ENCODE measurements at regions not wholly inside any gene's neighbourhood (a gene's known extent, or its start where the extent isn't known, plus 50 kb on each side); places are given as distances from the start of the nearest gene placed in this dataset.

DNA sequence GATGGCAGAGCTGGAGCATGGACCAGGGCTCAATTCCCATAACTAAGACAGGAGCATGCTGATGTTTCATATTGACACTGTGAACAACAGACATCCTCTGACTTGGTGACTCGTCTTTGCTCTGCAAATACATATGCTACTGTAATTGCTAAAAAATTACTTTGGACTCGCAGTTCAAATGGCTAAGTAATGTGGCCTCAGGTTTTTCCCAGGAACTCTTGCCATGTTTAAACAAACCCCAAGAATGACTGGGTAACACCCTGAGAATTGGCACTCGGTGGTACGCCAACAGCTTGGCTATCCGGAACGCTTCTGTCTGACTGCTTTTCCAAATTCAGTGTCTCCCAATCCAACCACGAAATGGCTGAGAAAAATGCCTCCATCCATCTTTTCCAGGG is 456.7 kb upstream of the THBS1 start:
- Histone ChIP-seq H4K20me1 (ENCODE audit: insufficient read depth, low read length) (no peaks in the 10 kb centered on the region), H2AFZ (ENCODE audit: low read depth, low read length) (no peak overlapping the region), H3K27me3 (ENCODE audit: low read depth, low read length) (peaks cover 24% of the 10 kb centered on the region), H3K4me1 (ENCODE audit: low read length) (peaks cover 2% of the 10 kb centered on the region; the same call in 1 of the 2 replicates), H3K27ac (ENCODE audit: low read length) (no peak overlapping the region), H3K9ac (ENCODE audit: low read length) (no peak overlapping the region), H3K9me3 (ENCODE audit: insufficient read depth, low read length) (no peaks in the 10 kb centered on the region), H3K36me3 (replicated peaks; ENCODE audit: low read depth, low read length) (no peaks in the 10 kb centered on the region), H3K4me2 (ENCODE audit: low read length) (no peak overlapping the region), H3K4me3 (ENCODE audit: low read length) (no peak overlapping the region), H3K79me2 (ENCODE audit: low read length) (no peaks in the 10 kb centered on the region)
- TF ChIP-seq, protein P1, sequence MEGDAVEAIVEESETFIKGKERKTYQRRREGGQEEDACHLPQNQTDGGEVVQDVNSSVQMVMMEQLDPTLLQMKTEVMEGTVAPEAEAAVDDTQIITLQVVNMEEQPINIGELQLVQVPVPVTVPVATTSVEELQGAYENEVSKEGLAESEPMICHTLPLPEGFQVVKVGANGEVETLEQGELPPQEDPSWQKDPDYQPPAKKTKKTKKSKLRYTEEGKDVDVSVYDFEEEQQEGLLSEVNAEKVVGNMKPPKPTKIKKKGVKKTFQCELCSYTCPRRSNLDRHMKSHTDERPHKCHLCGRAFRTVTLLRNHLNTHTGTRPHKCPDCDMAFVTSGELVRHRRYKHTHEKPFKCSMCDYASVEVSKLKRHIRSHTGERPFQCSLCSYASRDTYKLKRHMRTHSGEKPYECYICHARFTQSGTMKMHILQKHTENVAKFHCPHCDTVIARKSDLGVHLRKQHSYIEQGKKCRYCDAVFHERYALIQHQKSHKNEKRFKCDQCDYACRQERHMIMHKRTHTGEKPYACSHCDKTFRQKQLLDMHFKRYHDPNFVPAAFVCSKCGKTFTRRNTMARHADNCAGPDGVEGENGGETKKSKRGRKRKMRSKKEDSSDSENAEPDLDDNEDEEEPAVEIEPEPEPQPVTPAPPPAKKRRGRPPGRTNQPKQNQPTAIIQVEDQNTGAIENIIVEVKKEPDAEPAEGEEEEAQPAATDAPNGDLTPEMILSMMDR (IDR thresholded peaks at IDR 0.05; ENCODE audit: low read depth, low read length) = no peak
- no peak for TF ChIP-seq EZH2phosphoT487 (IDR thresholded peaks at IDR 0.05; ENCODE audit: low read depth)

DNA sequence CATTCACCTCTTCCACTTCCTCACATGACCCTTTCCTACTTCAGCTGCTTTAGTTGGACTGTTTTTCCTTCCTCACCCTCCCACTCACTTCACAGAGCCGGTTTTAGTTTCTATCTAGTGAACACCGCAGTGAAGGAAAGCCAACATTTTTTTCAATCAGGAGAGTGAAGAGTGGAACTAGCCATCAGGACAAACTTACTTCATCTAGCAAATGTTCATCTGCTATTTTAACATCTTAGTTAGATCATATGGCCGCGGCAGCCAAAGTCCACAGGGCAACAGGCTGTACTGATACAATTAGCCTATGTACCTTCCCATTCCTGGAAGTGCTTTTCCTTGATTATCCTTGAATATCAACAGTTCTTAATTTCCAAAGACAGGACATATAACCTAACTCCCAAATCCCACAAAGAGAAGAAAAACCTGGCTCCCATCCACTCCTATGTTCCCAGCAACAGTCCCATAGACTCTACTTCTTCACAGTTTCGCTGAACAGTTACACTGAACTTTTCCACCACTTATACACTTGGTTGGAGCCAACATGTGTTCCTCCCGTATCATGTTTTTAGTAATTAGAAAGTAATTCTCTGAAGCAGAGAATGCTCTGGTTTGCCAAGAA is 456.2 kb upstream of the THBS1 start:
- Histone ChIP-seq H3K27ac (ENCODE audit: low read length) (no peak overlapping the region), H2AFZ (ENCODE audit: low read depth, low read length) (no peak overlapping the region), H3K27me3 (ENCODE audit: low read depth, low read length) (peaks cover 24% of the 10 kb centered on the region), H4K20me1 (ENCODE audit: insufficient read depth, low read length) (no peaks in the 10 kb centered on the region), H3K79me2 (ENCODE audit: low read length) (no peaks in the 10 kb centered on the region), H3K4me2 (ENCODE audit: low read length) (no peak overlapping the region), H3K9me3 (ENCODE audit: insufficient read depth, low read length) (no peaks in the 10 kb centered on the region), H3K36me3 (replicated peaks; ENCODE audit: low read depth, low read length) (no peaks in the 10 kb centered on the region), H3K4me3 (ENCODE audit: low read length) (no peak overlapping the region), H3K4me1 (ENCODE audit: low read length) (peaks cover 2% of the 10 kb centered on the region; the same call in 1 of the 2 replicates), H3K9ac (ENCODE audit: low read length) (no peak overlapping the region)
- no peak for TF ChIP-seq EZH2phosphoT487 (IDR thresholded peaks at IDR 0.05; ENCODE audit: low read depth)
- TF ChIP-seq, protein P1 (IDR thresholded peaks at IDR 0.05; ENCODE audit: low read depth, low read length) = no peak

DNA sequence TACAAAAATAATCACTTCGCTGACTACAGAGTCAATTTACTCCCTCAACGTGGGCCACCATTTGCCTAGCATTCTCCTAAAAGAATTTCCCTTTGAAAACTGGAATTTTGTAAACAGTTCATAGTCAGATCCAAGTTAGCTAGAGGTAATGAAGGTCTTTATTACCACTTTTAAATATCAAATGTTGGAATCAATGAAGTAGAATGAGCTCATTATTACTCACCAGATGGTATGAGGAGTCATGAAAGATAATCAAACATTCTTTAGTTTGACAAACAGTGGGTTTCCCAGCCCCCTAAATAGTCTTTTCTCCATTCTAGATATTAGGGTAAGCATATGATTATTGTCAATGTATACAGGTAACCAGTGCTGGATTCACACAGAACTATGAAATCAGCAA is 455.7 kb upstream of the THBS1 start:
- Histone ChIP-seq H3K27ac (ENCODE audit: low read length) (no peak overlapping the region), H3K4me3 (ENCODE audit: low read length) (no peak overlapping the region), H3K36me3 (replicated peaks; ENCODE audit: low read depth, low read length) (no peaks in the 10 kb centered on the region), H3K27me3 (ENCODE audit: low read depth, low read length) (peaks cover 24% of the 10 kb centered on the region), H3K9ac (ENCODE audit: low read length) (no peak overlapping the region), H4K20me1 (ENCODE audit: insufficient read depth, low read length) (no peaks in the 10 kb centered on the region), H3K4me1 (ENCODE audit: low read length) (peaks cover 2% of the 10 kb centered on the region; the same call in 1 of the 2 replicates), H3K79me2 (ENCODE audit: low read length) (no peaks in the 10 kb centered on the region), H2AFZ (ENCODE audit: low read depth, low read length) (no peak overlapping the region), H3K9me3 (ENCODE audit: insufficient read depth, low read length) (no peaks in the 10 kb centered on the region), H3K4me2 (ENCODE audit: low read length) (no peak overlapping the region)
- no peak for TF ChIP-seq EZH2phosphoT487 (IDR thresholded peaks at IDR 0.05; ENCODE audit: low read depth)
- TF ChIP-seq, protein P1 (IDR thresholded peaks at IDR 0.05; ENCODE audit: low read depth, low read length) = no peak

DNA sequence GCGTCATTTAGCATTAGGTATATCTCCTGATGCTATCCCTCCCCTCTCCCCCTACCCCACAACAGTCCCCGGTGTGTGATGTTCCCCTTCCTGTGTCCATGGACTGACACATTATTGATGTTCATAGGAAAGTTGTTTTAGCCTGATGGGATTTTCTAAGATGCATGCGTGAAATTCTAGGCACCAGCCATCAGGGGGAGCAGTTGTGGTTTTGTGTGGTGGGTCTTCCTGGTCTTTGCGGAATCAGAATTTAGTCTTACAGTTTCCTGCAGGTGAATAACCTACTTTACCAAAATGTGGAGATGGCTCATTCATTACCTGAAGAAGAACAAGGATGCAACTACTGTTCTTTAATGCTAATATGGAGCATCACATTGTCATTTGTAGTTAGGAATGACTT is 455.0 kb upstream of the THBS1 start:
- no peak overlapping the region for H3K27ac ChIP-seq (ENCODE audit: low read length)
- TF ChIP-seq, protein P1 (IDR thresholded peaks at IDR 0.05; ENCODE audit: low read depth, low read length) = peak; percentile 71
- TF ChIP-seq EZH2phosphoT487 (IDR thresholded peaks at IDR 0.05; ENCODE audit: low read depth) = no peak
- no peaks in the 10 kb centered on the region for H3K9me3 ChIP-seq (ENCODE audit: insufficient read depth, low read length)
- H3K79me2 ChIP-seq (ENCODE audit: low read length) = no peaks in the 10 kb centered on the region
- no peaks in the 10 kb centered on the region for H3K36me3 ChIP-seq (replicated peaks; ENCODE audit: low read depth, low read length)
- peak overlapping the region; percentile 34; the same call in 1 of the 2 replicates for H3K4me2 ChIP-seq (ENCODE audit: low read length)
- peaks cover 2% of the 10 kb centered on the region; the same call in 1 of the 2 replicates for H3K4me1 ChIP-seq (ENCODE audit: low read length)
- H2AFZ ChIP-seq (ENCODE audit: low read depth, low read length) = peak overlapping the region; percentile 84; the same call in 1 of the 2 replicates
- no peak overlapping the region for H3K9ac ChIP-seq (ENCODE audit: low read length)
- no peak overlapping the region for H3K4me3 ChIP-seq (ENCODE audit: low read length)
- H3K27me3 ChIP-seq (ENCODE audit: low read depth, low read length) = peaks cover 24% of the 10 kb centered on the region
- H4K20me1 ChIP-seq (ENCODE audit: insufficient read depth, low read length) = no peaks in the 10 kb centered on the region

Data from OCI-LY3 (cell line).